ENCODE measurements at regions not wholly inside any gene's neighbourhood (a gene's known extent, or its start where the extent isn't known, plus 50 kb on each side); places are given as distances from the start of the nearest gene placed in this dataset.

DNA sequence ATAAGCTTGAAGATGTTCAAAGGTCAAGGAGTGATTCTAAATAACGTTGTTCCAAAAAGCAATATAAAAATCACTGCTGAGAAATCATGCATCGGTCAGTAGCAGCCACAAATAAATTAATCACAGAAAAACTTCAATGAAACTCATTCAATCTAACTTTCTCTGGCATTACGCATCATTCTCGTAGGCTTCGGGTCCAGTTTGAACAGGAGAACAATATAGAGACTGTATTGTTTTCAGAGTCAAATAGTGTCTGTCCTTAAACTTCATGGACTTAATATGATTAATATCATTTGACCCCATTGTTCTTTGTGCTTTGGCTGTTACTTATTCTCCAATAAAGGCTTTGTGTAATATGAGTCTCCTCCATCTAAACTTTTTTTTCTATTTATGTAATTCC lies 200.4 kb downstream of the C6orf118 start:
- TF ChIP-seq, protein P1, sequence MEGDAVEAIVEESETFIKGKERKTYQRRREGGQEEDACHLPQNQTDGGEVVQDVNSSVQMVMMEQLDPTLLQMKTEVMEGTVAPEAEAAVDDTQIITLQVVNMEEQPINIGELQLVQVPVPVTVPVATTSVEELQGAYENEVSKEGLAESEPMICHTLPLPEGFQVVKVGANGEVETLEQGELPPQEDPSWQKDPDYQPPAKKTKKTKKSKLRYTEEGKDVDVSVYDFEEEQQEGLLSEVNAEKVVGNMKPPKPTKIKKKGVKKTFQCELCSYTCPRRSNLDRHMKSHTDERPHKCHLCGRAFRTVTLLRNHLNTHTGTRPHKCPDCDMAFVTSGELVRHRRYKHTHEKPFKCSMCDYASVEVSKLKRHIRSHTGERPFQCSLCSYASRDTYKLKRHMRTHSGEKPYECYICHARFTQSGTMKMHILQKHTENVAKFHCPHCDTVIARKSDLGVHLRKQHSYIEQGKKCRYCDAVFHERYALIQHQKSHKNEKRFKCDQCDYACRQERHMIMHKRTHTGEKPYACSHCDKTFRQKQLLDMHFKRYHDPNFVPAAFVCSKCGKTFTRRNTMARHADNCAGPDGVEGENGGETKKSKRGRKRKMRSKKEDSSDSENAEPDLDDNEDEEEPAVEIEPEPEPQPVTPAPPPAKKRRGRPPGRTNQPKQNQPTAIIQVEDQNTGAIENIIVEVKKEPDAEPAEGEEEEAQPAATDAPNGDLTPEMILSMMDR (IDR thresholded peaks at IDR 0.05; ENCODE audit: poor library complexity): no peak
- TF ChIP-seq EZH2phosphoT487 (IDR thresholded peaks at IDR 0.05; ENCODE audit: low read depth, severe bottlenecking, unreplicated experiment) (no peak), EZH2 (IDR thresholded peaks at IDR 0.05; ENCODE audit: borderline replicate concordance) (no peak)
